OCI-LY3 (cell line): ENCODE measurements at regions not wholly inside any gene's neighbourhood (a gene's known extent, or its start where the extent isn't known, plus 50 kb on each side); places are given as distances from the start of the nearest gene placed in this dataset.

Experiments
- CTCF ChIP-seq: fragments of 200-600, 300-600 bp; sonication (generic); IDR thresholded peaks from 2 replicates; pipeline ENCODE4 v1.5.1; 2014; ENCODE audit warnings: antibody characterized with exemption, low read length, low read depth
- EZH2phosphoT487 ChIP-seq: fragments of 200-600 bp; shearing (Covaris generic); IDR thresholded peaks from 2 replicates; pipeline ENCODE4 v1.6.1; 2018; ENCODE audit warnings: antibody characterized with exemption, mixed run types, low read depth

GRCh38 chr21:17736072-17736471, 83.1 kb downstream of the C21orf91 start:
- TF ChIP-seq CTCF (no peak), EZH2phosphoT487 (no peak)
